ENCODE measurements at regions not wholly inside any gene's neighbourhood (a gene's known extent, or its start where the extent isn't known, plus 50 kb on each side); places are given as distances from the start of the nearest gene placed in this dataset.
"Not testable (repeated sequence)": the region's sequence is repeated elsewhere in the genome, so short reads cannot be mapped to it uniquely, and the experiment has no call there.

- WGBS, 2 donors: 62 to 82% methylated on average over 4 of the region's 4 CpGs
These were observed 66.2 kb upstream of the KLF7 start for GRCh38 chr2:207231967-207232366.

GRCh38 chr2:207233141-207233540, 67.4 kb upstream of the KLF7 start:
- ATAC-seq (ENCODE audit: low FRiP score); H3K27me3 ChIP-seq (ENCODE audit: control insufficient read depth in 1 of 2, insufficient read depth in 2 of 2, low read length in 1 of 2); H3K4me1 ChIP-seq (ENCODE audit: control insufficient read depth in 1 of 2, insufficient read depth in 2 of 2, low read length in 2 of 2); H3K27ac ChIP-seq (ENCODE audit: low read depth in 1 of 2, low read length in 2 of 2); DNase-seq; H3K4me3 ChIP-seq (ENCODE audit: low read length in 2 of 2); H3K9me3 ChIP-seq (ENCODE audit: control insufficient read depth, low read length); intact Hi-C loops (cut with DNase I); H3K36me3 ChIP-seq (ENCODE audit: control insufficient read depth in 1 of 2, insufficient read depth in 2 of 2, low read length in 1 of 2): not testable (repeated sequence)

More at GRCh38 chr2:207231967-207232366, 66.2 kb upstream of the KLF7 start:
- DNase-seq (no peak), ATAC-seq (ENCODE audit: low FRiP score) (no peak)
- Histone ChIP-seq H3K4me1 (ENCODE audit: control insufficient read depth in 1 of 2, insufficient read depth in 2 of 2, low read length in 2 of 2) (no peaks in the 10 kb centered on the region), H3K27ac (ENCODE audit: low read depth in 1 of 2, low read length in 2 of 2) (no peak overlapping the region), H3K36me3 (ENCODE audit: control insufficient read depth in 1 of 2, insufficient read depth in 2 of 2, low read length in 1 of 2) (no peaks in the 10 kb centered on the region), H3K4me3 (ENCODE audit: low read length in 2 of 2) (no peak overlapping the region), H3K27me3 (ENCODE audit: control insufficient read depth in 1 of 2, insufficient read depth in 2 of 2, low read length in 1 of 2) (no peaks in the 10 kb centered on the region), H3K9me3 (ENCODE audit: control insufficient read depth, low read length) (peaks cover 1% of the 10 kb centered on the region)
- intact Hi-C loops (cut with DNase I): no loop called here

GRCh38 chr2:207233731-207234130, 68.0 kb upstream of the KLF7 start:
- Histone ChIP-seq H3K4me3 (ENCODE audit: low read length in 2 of 2) (no peak overlapping the region), H3K4me1 (ENCODE audit: control insufficient read depth in 1 of 2, insufficient read depth in 2 of 2, low read length in 2 of 2) (no peaks in the 10 kb centered on the region), H3K9me3 (ENCODE audit: control insufficient read depth, low read length) (peaks cover 1% of the 10 kb centered on the region), H3K36me3 (ENCODE audit: control insufficient read depth in 1 of 2, insufficient read depth in 2 of 2, low read length in 1 of 2) (no peaks in the 10 kb centered on the region), H3K27ac (ENCODE audit: low read depth in 1 of 2, low read length in 2 of 2) (no peak overlapping the region), H3K27me3 (ENCODE audit: control insufficient read depth in 1 of 2, insufficient read depth in 2 of 2, low read length in 1 of 2) (no peaks in the 10 kb centered on the region)
- DNase-seq (no peak), ATAC-seq (ENCODE audit: low FRiP score) (no peak)
- 72 to 77% methylated on average over 3 of the region's 3 CpGs for WGBS, 2 donors
- intact Hi-C loops (cut with DNase I): no loop called here

GRCh38 chr2:207235621-207236020, 69.9 kb upstream of the KLF7 start:
- DNase-seq (no peak), ATAC-seq (ENCODE audit: low FRiP score) (no peak)
- no peaks in the 10 kb centered on the region for H3K27me3 ChIP-seq (ENCODE audit: control insufficient read depth in 1 of 2, insufficient read depth in 2 of 2, low read length in 1 of 2)
- H3K9me3 ChIP-seq (ENCODE audit: control insufficient read depth, low read length): no peaks in the 10 kb centered on the region
- no peak overlapping the region for H3K27ac ChIP-seq (ENCODE audit: low read depth in 1 of 2, low read length in 2 of 2)
- peaks cover 0 to 3% of the 10 kb centered on the region in 2 donors for H3K4me1 ChIP-seq (ENCODE audit: control insufficient read depth in 1 of 2, insufficient read depth in 2 of 2, low read length in 2 of 2)
- no peaks in the 10 kb centered on the region for H3K36me3 ChIP-seq (ENCODE audit: control insufficient read depth in 1 of 2, insufficient read depth in 2 of 2, low read length in 1 of 2)
- no peak overlapping the region for H3K4me3 ChIP-seq (ENCODE audit: low read length in 2 of 2)
- intact Hi-C loops (cut with DNase I): loop anchor here in 1 of 2 donors (5.0 kb wide), 1 partner anchor 68 kb away; the partner anchor contains the start of gene KLF7
- WGBS, 2 donors: 91 to 93% methylated on average over 4 of the region's 4 CpGs

GRCh38 chr2:207236156-207236935, 70.6 kb upstream of the KLF7 start:
- 96 to 98% methylated on average over 2 of the region's 2 CpGs for WGBS, 2 donors
- ATAC-seq (ENCODE audit: low FRiP score): no peak
- H3K4me1 ChIP-seq (ENCODE audit: control insufficient read depth in 1 of 2, insufficient read depth in 2 of 2, low read length in 2 of 2): peaks cover 0 to 3% of the 10 kb centered on the region in 2 donors
- H3K36me3 ChIP-seq (ENCODE audit: control insufficient read depth in 1 of 2, insufficient read depth in 2 of 2, low read length in 1 of 2): no peaks in the 10 kb centered on the region
- no peak overlapping the region for H3K4me3 ChIP-seq (ENCODE audit: low read length in 2 of 2)
- no peaks in the 10 kb centered on the region for H3K27me3 ChIP-seq (ENCODE audit: control insufficient read depth in 1 of 2, insufficient read depth in 2 of 2, low read length in 1 of 2)
- DNase-seq: no peak
- H3K27ac ChIP-seq (ENCODE audit: low read depth in 1 of 2, low read length in 2 of 2): no peak overlapping the region
- intact Hi-C loops (cut with DNase I): loop anchor here in 1 of 2 donors (5.0 kb wide), 1 partner anchor 69 kb away; the partner anchor contains the start of gene KLF7
- H3K9me3 ChIP-seq (ENCODE audit: control insufficient read depth, low read length): no peaks in the 10 kb centered on the region

GRCh38 chr2:207238831-207239701, 73.3 kb upstream of the KLF7 start:
- H3K27ac ChIP-seq (ENCODE audit: low read depth in 1 of 2, low read length in 2 of 2): peak overlapping the region; percentile 57 to 81
- intact Hi-C loops (cut with DNase I): loop anchor here in 1 of 2 donors (5.0 kb wide), 1 partner anchor 72 kb away; the partner anchor contains the start of gene KLF7
- peaks cover 0 to 3% of the 10 kb centered on the region in 2 donors for H3K4me1 ChIP-seq (ENCODE audit: control insufficient read depth in 1 of 2, insufficient read depth in 2 of 2, low read length in 2 of 2)
- 27 to 31% methylated on average over 7 of the region's 7 CpGs for WGBS, 2 donors
- H3K4me3 ChIP-seq (ENCODE audit: low read length in 2 of 2): no peak overlapping the region
- ATAC-seq (ENCODE audit: low FRiP score): peak; percentile 88
- no peaks in the 10 kb centered on the region for H3K36me3 ChIP-seq (ENCODE audit: control insufficient read depth in 1 of 2, insufficient read depth in 2 of 2, low read length in 1 of 2)
- H3K9me3 ChIP-seq (ENCODE audit: control insufficient read depth, low read length): no peaks in the 10 kb centered on the region
- no peaks in the 10 kb centered on the region for H3K27me3 ChIP-seq (ENCODE audit: control insufficient read depth in 1 of 2, insufficient read depth in 2 of 2, low read length in 1 of 2)
- peak; percentile 82 to 83 for DNase-seq

- ATAC-seq (ENCODE audit: low FRiP score) (peak; percentile 39), DNase-seq (no peak)
- no peak overlapping the region for H3K4me3 ChIP-seq (ENCODE audit: low read length in 2 of 2)
- 54 to 57% methylated on average over 9 of the region's 9 CpGs for WGBS, 2 donors
- H3K9me3 ChIP-seq (ENCODE audit: control insufficient read depth, low read length): no peaks in the 10 kb centered on the region
- peaks cover 0 to 3% of the 10 kb centered on the region in 2 donors for H3K4me1 ChIP-seq (ENCODE audit: control insufficient read depth in 1 of 2, insufficient read depth in 2 of 2, low read length in 2 of 2)
- intact Hi-C loops (cut with DNase I): loop anchor here in 1 of 2 donors (5.0 kb wide), 1 partner anchor 73 kb away; the partner anchor contains the start of gene KLF7
- no peaks in the 10 kb centered on the region for H3K27me3 ChIP-seq (ENCODE audit: control insufficient read depth in 1 of 2, insufficient read depth in 2 of 2, low read length in 1 of 2)
- H3K36me3 ChIP-seq (ENCODE audit: control insufficient read depth in 1 of 2, insufficient read depth in 2 of 2, low read length in 1 of 2): no peaks in the 10 kb centered on the region
- peak overlapping the region; percentile 36 to 81 for H3K27ac ChIP-seq (ENCODE audit: low read depth in 1 of 2, low read length in 2 of 2)
These were observed 74.2 kb upstream of the KLF7 start for GRCh38 chr2:207239754-207240494.

- WGBS, 2 donors: 94 to 100% methylated on average over 1 of the region's 1 CpG
- Histone ChIP-seq H3K9me3 (ENCODE audit: control insufficient read depth, low read length) (no peaks in the 10 kb centered on the region), H3K27me3 (ENCODE audit: control insufficient read depth in 1 of 2, insufficient read depth in 2 of 2, low read length in 1 of 2) (no peaks in the 10 kb centered on the region), H3K36me3 (ENCODE audit: control insufficient read depth in 1 of 2, insufficient read depth in 2 of 2, low read length in 1 of 2) (no peaks in the 10 kb centered on the region), H3K4me1 (ENCODE audit: control insufficient read depth in 1 of 2, insufficient read depth in 2 of 2, low read length in 2 of 2) (peaks cover 0 to 3% of the 10 kb centered on the region in 2 donors), H3K4me3 (ENCODE audit: low read length in 2 of 2) (no peak overlapping the region), H3K27ac (ENCODE audit: low read depth in 1 of 2, low read length in 2 of 2) (no peak overlapping the region)
- DNase-seq: no peak
- no peak for ATAC-seq (ENCODE audit: low FRiP score)
- intact Hi-C loops (cut with DNase I): no loop called here
These were observed 74.9 kb upstream of the KLF7 start for GRCh38 chr2:207240649-207241048.
